ENCODE measurements at regions not wholly inside any gene's neighbourhood (a gene's known extent, or its start where the extent isn't known, plus 50 kb on each side); places are given as distances from the start of the nearest gene placed in this dataset.

DNA sequence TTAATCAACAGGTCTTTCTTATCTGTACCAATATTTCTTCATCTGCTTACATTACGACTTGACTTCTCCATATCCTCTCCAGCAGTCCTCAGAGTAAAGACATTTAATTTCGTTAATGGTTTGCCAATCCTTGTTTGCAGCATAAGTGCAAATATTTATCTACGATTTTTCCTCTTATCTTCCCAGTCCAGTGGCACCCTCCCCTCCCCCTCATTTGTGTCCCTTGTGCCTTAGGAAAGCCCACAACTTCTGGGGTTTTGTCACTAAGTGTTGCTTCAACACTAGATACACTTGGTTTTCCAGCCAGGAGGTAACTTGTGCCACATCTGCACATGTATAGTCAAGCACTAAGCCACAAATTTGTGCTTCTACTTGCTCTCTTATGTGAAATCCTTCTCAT lies 327.2 kb downstream of the CBLN4 start:
- ChIA-PET POLR2A (ENCODE audit: low non-redundant PET) (no interaction called here), CTCF (no interaction called here)
- H3K27ac ChIP-seq, result no peak overlapping the region
- TF ChIP-seq, protein P1, sequence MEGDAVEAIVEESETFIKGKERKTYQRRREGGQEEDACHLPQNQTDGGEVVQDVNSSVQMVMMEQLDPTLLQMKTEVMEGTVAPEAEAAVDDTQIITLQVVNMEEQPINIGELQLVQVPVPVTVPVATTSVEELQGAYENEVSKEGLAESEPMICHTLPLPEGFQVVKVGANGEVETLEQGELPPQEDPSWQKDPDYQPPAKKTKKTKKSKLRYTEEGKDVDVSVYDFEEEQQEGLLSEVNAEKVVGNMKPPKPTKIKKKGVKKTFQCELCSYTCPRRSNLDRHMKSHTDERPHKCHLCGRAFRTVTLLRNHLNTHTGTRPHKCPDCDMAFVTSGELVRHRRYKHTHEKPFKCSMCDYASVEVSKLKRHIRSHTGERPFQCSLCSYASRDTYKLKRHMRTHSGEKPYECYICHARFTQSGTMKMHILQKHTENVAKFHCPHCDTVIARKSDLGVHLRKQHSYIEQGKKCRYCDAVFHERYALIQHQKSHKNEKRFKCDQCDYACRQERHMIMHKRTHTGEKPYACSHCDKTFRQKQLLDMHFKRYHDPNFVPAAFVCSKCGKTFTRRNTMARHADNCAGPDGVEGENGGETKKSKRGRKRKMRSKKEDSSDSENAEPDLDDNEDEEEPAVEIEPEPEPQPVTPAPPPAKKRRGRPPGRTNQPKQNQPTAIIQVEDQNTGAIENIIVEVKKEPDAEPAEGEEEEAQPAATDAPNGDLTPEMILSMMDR (conservative IDR thresholded peaks at IDR 0.05; ENCODE audit: low read depth), result no peak
- DNase-seq (ENCODE audit: low spot score), result no peak

DNA sequence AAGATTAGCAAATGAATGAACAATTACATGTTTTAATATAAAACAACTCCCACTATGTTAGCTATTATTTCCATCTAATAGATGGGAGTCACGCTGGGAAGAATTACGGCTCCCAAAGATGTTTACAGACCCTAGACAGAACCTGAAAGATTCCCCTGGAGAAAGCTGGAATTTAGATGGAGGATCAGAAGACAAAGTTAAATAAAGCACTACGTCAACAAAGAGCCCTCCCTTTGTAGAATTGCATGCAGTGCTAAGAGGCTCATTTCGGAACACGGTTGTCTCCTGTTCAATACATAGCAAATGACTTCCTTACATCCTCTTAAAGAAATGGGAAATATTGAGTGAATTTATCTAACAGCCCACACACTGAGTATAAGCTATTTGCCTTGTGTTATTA lies 328.3 kb downstream of the CBLN4 start:
- no peak for DNase-seq (ENCODE audit: low spot score)
- no peak overlapping the region for H3K27ac ChIP-seq
- TF ChIP-seq, protein P1 (conservative IDR thresholded peaks at IDR 0.05; ENCODE audit: low read depth), result no peak
- CTCF ChIA-PET, result interaction anchor here (0.6 to 0.7 kb wide), 2 partner anchors 99 to 1581 kb away, joined by 4 to 5 read pairs; no protein-coding TSS in a partner anchor
- POLR2A ChIA-PET (ENCODE audit: low non-redundant PET), result no interaction called here

DNA sequence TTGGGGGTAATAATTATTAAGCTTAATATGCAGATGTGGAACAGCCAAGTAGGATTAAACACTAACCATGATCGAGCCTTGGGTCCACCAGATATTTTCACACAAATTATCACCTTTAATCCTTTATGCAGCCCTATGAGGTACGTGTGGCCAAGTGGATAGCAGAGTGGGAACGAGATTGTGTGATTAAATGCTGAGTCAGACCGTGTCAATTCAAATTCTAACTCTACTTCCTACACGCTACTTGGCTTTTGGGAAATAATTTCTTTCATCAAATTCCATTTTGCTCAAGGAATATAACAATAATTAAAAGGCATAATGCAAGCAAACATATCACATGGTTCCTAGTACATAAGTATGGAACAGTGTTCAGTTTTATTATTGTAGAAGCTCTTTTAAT lies 329.2 kb downstream of the CBLN4 start:
- ChIA-PET CTCF (interaction anchor here (0.6 kb wide), 1 partner anchor 114 kb away, joined by 3 read pairs; no protein-coding TSS in a partner anchor), POLR2A (ENCODE audit: low non-redundant PET) (no interaction called here)
- no peak for DNase-seq (ENCODE audit: low spot score)
- TF ChIP-seq, protein P1 (conservative IDR thresholded peaks at IDR 0.05; ENCODE audit: low read depth), result no peak
- no peak overlapping the region for H3K27ac ChIP-seq

DNA sequence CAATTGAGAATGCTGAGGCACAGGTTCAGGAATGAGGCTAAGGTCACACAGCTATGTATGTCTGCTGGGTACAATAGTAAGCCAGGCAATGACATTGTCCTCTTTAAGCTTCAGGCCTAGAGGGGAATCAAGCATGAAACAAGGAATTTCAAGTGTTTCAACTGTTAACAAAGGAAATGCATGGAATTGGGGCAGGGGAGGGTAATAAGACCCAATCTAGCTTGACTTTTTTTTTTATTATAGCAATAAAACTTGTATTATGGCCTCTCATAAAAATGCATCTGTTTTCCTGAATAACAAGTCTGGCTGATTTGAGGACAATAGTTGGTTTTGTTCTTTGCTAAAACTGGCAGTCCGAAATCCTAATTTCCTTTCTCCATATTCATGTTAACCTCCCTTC lies 336.7 kb downstream of the CBLN4 start:
- TF ChIP-seq, protein P1 (conservative IDR thresholded peaks at IDR 0.05; ENCODE audit: low read depth), result no peak
- DNase-seq (ENCODE audit: low spot score), result no peak
- CTCF ChIA-PET, result interaction anchor here (0.6 to 0.9 kb wide), 3 partner anchors 189 to 909 kb away, joined by 3 to 4 read pairs (median 4); no protein-coding TSS in a partner anchor
- POLR2A ChIA-PET (ENCODE audit: low non-redundant PET), result no interaction called here
- no peak overlapping the region for H3K27ac ChIP-seq

DNA sequence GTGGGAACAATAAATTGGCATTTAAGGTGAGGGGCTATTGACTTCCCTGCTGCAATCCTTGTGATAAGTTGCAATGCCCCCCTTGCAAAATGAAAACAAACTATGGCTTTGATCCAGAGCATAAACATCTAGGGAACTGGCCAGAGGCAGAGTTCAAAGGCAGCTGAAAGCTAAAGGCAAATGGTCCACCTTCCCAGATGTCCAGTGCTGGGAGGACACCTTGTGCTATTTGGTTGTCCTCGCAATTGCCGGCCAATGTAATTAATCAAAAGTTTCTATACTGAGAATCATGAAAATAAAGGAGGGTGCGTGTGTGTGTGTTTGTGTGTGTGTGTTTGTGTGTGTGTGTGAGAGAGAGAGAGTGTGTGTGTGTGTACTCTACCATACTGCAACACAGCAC lies 337.4 kb downstream of the CBLN4 start:
- no peak overlapping the region for H3K27ac ChIP-seq

DNA sequence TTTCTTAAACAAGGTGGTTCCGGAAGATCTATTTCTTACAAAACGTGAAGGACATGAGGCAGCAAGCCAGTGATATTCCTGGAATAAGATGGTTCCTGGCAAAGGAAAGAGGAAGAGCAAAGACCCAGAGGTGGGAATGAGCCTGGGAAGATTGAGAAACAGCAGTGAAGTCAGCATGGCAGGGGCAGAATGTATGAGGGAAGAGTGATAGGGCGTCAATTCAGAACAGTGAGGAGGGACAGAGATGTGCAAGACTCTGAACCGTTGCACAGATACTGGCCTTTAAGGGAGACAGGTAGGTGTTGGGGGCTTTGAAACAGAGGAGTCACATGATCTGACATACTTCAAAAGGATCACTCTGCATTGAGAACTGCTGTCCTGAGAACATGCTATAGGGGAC lies 338.3 kb downstream of the CBLN4 start:
- ChIA-PET POLR2A (ENCODE audit: low non-redundant PET) (no interaction called here), CTCF (no interaction called here)
- DNase-seq (ENCODE audit: low spot score), result no peak
- H3K27ac ChIP-seq, result no peak overlapping the region
- TF ChIP-seq, protein P1 (conservative IDR thresholded peaks at IDR 0.05; ENCODE audit: low read depth), result no peak

More for the DNA sequence above, 337.4 kb downstream of the CBLN4 start:
- no peak for DNase-seq (ENCODE audit: low spot score)
- ChIA-PET CTCF (interaction anchor here (0.6 to 0.9 kb wide), 4 partner anchors 190 to 1172 kb away, joined by 3 to 4 read pairs (median 4); no protein-coding TSS in a partner anchor), POLR2A (ENCODE audit: low non-redundant PET) (no interaction called here)
- TF ChIP-seq, protein P1 (conservative IDR thresholded peaks at IDR 0.05; ENCODE audit: low read depth), result no peak

Measured in RWPE1 (cell line).